Testis (tissue), 2 donors: ENCODE measurements at regions not wholly inside any gene's neighbourhood (a gene's known extent, or its start where the extent isn't known, plus 50 kb on each side); places are given as distances from the start of the nearest gene placed in this dataset.
"Not testable (repeated sequence)": the region's sequence is repeated elsewhere in the genome, so short reads cannot be mapped to it uniquely, and the experiment has no call there.

ENCODE experiments used
- DNase-seq: peaks from one replicate; pipeline ENCODE4 v3.0.0-alpha.2; 2019
- H3K27ac ChIP-seq, 2 donors: fragments of 200-600 bp; sonication (generic); one replicate each; pipeline ENCODE4 v1.5.1; 2019
- H3K27me3 ChIP-seq: fragments of 200-600 bp; sonication (generic); one replicate; pipeline ENCODE4 v1.5.1; 2019
- H3K36me3 ChIP-seq: fragments of 200-600 bp; sonication (generic); one replicate; pipeline ENCODE4 v1.5.1; 2017; ENCODE audit warnings: low read depth; ENCODE audit errors: missing control alignments
- H3K4me1 ChIP-seq: fragments of 200-600 bp; sonication (generic); one replicate; pipeline ENCODE4 v1.5.1; 2019
- H3K4me3 ChIP-seq, 2 donors: fragments of 200-600 bp; sonication (generic); one replicate each; pipeline ENCODE4 v1.5.1; 2017 to 2019
- H3K9me3 ChIP-seq: fragments of 200-600 bp; sonication (generic); one replicate; pipeline ENCODE4 v1.5.1; 2017
- WGBS, 2 donors: methylation state at CpG; one replicate each; pipeline ENCODE4 v1.1.5; 2018; 5-methylcytosine and 5-hydroxymethylcytosine counted together
- intact Hi-C: fragments of 100-400 bp; cut with DNase I; formaldehyde crosslinking; loops from one replicate; pipeline ENCODE4 v1.15.1; 2023; ENCODE audit warnings: low total_unique reads

- H3K4me3 ChIP-seq, H3K9me3 ChIP-seq, H3K36me3 ChIP-seq, H3K4me1 ChIP-seq, DNase-seq, intact Hi-C loops, H3K27me3 ChIP-seq: not testable (repeated sequence)
- 54 to 57% methylated on average over 9 to 10 of the region's 10 CpGs for WGBS, 2 donors
- peak overlapping the region; percentile 36 to 61 for H3K27ac ChIP-seq
These were observed 160.6 kb downstream of the POTEM start for GRCh38 chr14:19127664-19128435.

GRCh38 chr14:19131553-19131952, 164.3 kb downstream of the POTEM start:
- DNase-seq, H3K4me3 ChIP-seq, H3K36me3 ChIP-seq, H3K9me3 ChIP-seq, H3K4me1 ChIP-seq, H3K27ac ChIP-seq, H3K27me3 ChIP-seq, intact Hi-C loops: not testable (repeated sequence)
- whole genome bisulfite sequencing, 2 donors: no CpG with 5 or more reads among the region's 12 CpGs

DNA sequence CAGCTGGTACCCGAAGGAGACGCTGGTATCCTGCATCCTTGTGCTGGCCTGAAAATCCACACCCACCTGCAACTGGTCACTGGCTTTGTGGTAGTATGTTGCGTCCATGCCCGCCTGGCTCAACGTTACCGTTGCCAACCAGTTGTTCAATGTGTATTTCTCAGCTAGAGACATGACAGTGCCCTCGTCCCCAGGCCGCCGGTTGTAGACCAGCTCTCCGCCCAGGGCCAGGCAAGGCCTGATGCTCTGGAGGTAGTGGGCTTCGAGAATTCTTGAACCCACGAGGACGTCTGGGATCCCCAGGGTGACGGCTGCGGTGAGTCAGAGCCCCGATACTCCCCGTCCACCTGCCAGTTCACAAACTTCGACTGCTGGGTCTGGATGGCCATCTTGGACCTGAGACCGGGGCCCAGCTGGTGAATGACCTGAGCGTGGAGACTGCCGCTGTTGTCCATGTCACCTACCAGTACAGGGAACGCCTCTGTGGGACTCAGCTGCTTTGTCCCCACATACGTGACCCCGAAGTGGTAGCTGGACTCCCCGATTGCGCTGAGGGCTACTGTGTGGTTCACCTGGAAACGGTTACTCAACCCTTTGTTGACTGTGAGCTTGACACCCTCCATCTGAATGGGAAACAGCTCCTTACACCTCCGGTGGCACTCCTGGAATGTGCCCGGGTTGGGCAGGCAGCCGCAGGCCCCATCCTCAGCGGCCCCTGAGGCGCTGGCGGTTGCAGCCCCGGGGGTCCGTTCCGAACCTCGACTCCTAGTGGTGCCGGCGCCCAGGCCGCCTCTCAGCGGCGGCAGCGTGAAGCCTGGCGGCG, 165.0 kb downstream of the POTEM start:
- DNase-seq, H3K9me3 ChIP-seq, H3K4me3 ChIP-seq, intact Hi-C loops, H3K27me3 ChIP-seq, H3K27ac ChIP-seq, H3K36me3 ChIP-seq, H3K4me1 ChIP-seq: not testable (repeated sequence)
- 75% methylated on average over 15 of the region's 45 CpGs; no CpG with 5 or more reads in 1 of the 2 donors for WGBS, 2 donors

DNA sequence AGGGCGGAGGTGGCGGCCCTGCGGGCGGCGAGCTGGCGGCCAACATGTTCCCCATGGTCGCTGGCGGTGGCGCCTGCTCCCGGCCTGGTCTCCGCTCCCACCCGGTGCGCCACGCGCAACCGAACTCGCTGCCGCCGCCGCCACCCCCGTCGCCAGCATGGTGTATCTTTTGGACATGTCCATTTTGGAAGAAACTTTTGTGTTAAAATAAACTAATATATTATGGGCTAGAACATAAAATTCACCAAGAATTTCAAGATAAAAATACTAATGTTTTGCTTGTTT, 165.5 kb downstream of the POTEM start:
- DNase-seq, H3K4me3 ChIP-seq, intact Hi-C loops, H3K36me3 ChIP-seq, H3K27me3 ChIP-seq, H3K27ac ChIP-seq, H3K4me1 ChIP-seq, H3K9me3 ChIP-seq: not testable (repeated sequence)
- no CpG with 5 or more reads among the region's 22 CpGs for WGBS, 2 donors

DNA sequence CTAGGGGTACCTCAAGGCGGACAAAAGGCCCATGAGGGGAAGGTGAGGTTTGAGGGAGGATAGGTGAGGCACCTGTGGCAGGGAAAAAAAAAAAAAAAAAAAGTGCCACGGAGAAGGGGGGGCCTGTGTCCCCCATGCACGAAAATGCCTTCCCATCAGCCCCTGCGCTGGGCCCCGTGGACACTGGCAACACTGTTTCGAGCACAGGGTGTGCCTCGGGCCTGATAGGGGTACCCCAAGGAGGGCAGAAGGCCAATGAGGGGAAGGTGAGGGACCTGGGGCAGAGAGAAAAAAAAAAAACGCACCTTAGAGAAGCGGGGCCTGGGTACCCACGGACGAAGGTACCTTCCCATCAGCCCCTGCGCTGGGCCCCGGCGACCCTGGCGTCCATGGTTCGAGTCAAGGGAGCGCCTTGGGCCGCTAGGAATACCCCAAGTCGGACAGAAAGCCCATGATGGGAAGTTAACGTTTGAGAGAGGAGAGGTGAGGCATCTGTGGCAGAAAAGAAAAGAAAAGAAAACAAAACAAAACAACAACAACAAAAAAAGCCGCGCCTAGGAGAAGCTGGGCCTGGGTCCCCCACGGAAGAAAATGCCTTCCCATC, 190.0 kb downstream of the POTEM start:
- H3K9me3 ChIP-seq, H3K4me1 ChIP-seq, H3K4me3 ChIP-seq, DNase-seq, H3K27me3 ChIP-seq, H3K27ac ChIP-seq, H3K36me3 ChIP-seq, intact Hi-C loops: not testable (repeated sequence)
- WGBS, 2 donors: 51% methylated on average over 18 of the region's 23 CpGs; no CpG with 5 or more reads in 1 of the 2 donors

DNA sequence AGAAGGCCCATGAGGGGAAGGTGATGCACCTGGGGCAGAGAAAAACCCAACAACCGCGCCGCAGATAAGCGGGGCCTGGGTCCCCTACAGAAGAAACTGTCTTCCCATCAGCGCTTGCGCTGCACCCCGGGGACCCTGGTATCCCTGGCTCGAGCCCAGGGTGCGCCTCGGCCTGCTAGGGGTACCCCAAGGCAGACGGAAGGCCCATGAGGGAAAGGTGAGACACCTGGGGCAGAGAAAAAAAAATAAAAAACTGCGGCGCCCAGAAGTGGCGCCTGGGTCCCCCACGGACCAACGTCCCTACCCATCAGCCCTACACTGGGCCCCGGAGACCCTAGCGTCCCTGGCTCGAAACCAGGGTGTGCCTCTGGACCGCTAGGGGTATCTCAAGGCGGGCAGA, 190.8 kb downstream of the POTEM start:
- H3K4me3 ChIP-seq, H3K27me3 ChIP-seq, DNase-seq, intact Hi-C loops, H3K9me3 ChIP-seq, H3K4me1 ChIP-seq, H3K27ac ChIP-seq, H3K36me3 ChIP-seq: not testable (repeated sequence)
- WGBS, 2 donors: 66% methylated on average over 21 of the region's 21 CpGs; no CpG with 5 or more reads in 1 of the 2 donors

GRCh38 chr14:19158588-19158987, 191.4 kb downstream of the POTEM start:
- H3K4me3 ChIP-seq, intact Hi-C loops, H3K9me3 ChIP-seq, H3K27ac ChIP-seq, H3K4me1 ChIP-seq, H3K27me3 ChIP-seq, H3K36me3 ChIP-seq, DNase-seq: not testable (repeated sequence)
- 42% methylated on average over 8 of the region's 18 CpGs; no CpG with 5 or more reads in 1 of the 2 donors for WGBS, 2 donors

- not testable (repeated sequence) for H3K9me3 ChIP-seq
- 66% methylated on average over 21 of the region's 23 CpGs; no CpG with 5 or more reads in 1 of the 2 donors for whole genome bisulfite sequencing, 2 donors
These were observed 191.9 kb downstream of the POTEM start for GRCh38 chr14:19159003-19159625.

GRCh38 chr14:19160379-19160778, 193.1 kb downstream of the POTEM start:
- DNase-seq, H3K36me3 ChIP-seq, H3K4me3 ChIP-seq, H3K27ac ChIP-seq, intact Hi-C loops, H3K9me3 ChIP-seq, H3K4me1 ChIP-seq, H3K27me3 ChIP-seq: not testable (repeated sequence)
- WGBS, 2 donors: 44% methylated on average over 1 of the region's 1 CpG; no CpG with 5 or more reads in 1 of the 2 donors

More at GRCh38 chr14:19159003-19159625, 191.9 kb downstream of the POTEM start:
- H3K36me3 ChIP-seq, H3K4me1 ChIP-seq, H3K27ac ChIP-seq, DNase-seq, intact Hi-C loops, H3K4me3 ChIP-seq, H3K27me3 ChIP-seq: not testable (repeated sequence)

- H3K4me1 ChIP-seq, H3K36me3 ChIP-seq, H3K4me3 ChIP-seq, H3K27me3 ChIP-seq, DNase-seq, H3K9me3 ChIP-seq, H3K27ac ChIP-seq, intact Hi-C loops: not testable (repeated sequence)
- WGBS, 2 donors: 76 to 93% methylated on average over 5 to 6 of the region's 6 CpGs
These were observed 194.2 kb downstream of the POTEM start for GRCh38 chr14:19161251-19162033.
